Osteoblast (primary cell): ENCODE measurements at regions not wholly inside any gene's neighbourhood (a gene's known extent, or its start where the extent isn't known, plus 50 kb on each side); places are given as distances from the start of the nearest gene placed in this dataset.

Source experiments
- DNase-seq: peaks from one replicate; pipeline ENCODE4 v3.0.0; 2011; ENCODE audit warnings: low spot score, mixed read lengths; ENCODE audit not compliant: insufficient read length; ENCODE audit errors: missing footprints
- H2AFZ ChIP-seq: 2 replicates; pipeline ENCODE4 v1.6.0; 2011; ENCODE audit warnings: mild to moderate bottlenecking, low read length
- H3K27ac ChIP-seq: 2 replicates; pipeline ENCODE4 v1.5.1; 2011; ENCODE audit warnings: mild to moderate bottlenecking, low read depth, low read length, moderate library complexity
- H3K27me3 ChIP-seq: 2 replicates; pipeline ENCODE4 v1.6.0; 2012; ENCODE audit warnings: mild to moderate bottlenecking, control low read depth, inconsistent platforms, low read length, moderate library complexity; ENCODE audit not compliant: insufficient read depth
- H3K36me3 ChIP-seq: 2 replicates; pipeline ENCODE4 v1.5.1; 2011; ENCODE audit warnings: mild to moderate bottlenecking, low read length, control low read depth, moderate library complexity; ENCODE audit not compliant: insufficient read depth
- H3K4me1 ChIP-seq: 2 replicates; pipeline ENCODE4 v1.5.1; 2011; ENCODE audit warnings: mild to moderate bottlenecking, low read length, control low read depth, moderate library complexity; ENCODE audit not compliant: insufficient read depth
- H3K4me2 ChIP-seq: 2 replicates; pipeline ENCODE4 v1.6.0; 2011; ENCODE audit warnings: mild to moderate bottlenecking, low read length; ENCODE audit not compliant: insufficient read depth
- H3K4me3 ChIP-seq: fragments of 200-600 bp; sonication (generic); 3 replicates; pipeline ENCODE4 v1.5.1; 2012; ENCODE audit warnings: mild to moderate bottlenecking, low read length, inconsistent platforms; ENCODE audit not compliant: insufficient read depth
- H3K79me2 ChIP-seq: 2 replicates; pipeline ENCODE4 v1.6.0; 2012; ENCODE audit warnings: mild to moderate bottlenecking, low read length, control low read depth, inconsistent platforms; ENCODE audit not compliant: insufficient read depth
- H3K9me3 ChIP-seq: 2 replicates; pipeline ENCODE4 v1.5.1; 2011; ENCODE audit warnings: low read depth, low read length, control low read depth
- H4K20me1 ChIP-seq: 2 replicates; pipeline ENCODE4 v1.6.0; 2012; ENCODE audit warnings: mild to moderate bottlenecking, low read length, control low read depth; ENCODE audit not compliant: insufficient read depth
- TF ChIP-seq, protein P1 (sequence below): IDR thresholded peaks from 2 replicates; pipeline ENCODE4 v1.5.1; 2011; ENCODE audit warnings: mild to moderate bottlenecking, low read depth, low read length, moderate library complexity; ENCODE audit errors: extremely low read depth

DNA sequence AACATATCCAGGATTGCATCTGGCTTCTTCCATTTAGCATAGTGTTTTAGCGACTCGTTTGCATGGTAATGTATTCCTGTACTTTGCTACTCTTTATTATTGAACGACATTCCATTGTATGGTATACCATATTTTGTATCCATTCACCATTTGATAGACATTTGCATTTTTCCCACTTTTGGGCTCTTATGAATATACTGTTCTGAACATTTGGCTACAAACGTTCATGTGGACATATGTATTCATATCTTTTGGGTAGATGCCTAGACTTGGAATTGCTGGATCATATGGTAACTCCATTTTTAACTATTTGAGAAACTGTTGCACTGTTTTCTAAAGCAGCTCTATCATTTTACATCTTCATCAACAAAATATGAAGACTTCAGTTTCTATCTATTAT is 383.7 kb upstream of the AKR1E2 start:
- Histone ChIP-seq H3K36me3 (no peaks in the 10 kb centered on the region), H3K27ac (no peak overlapping the region), H3K9me3 (peaks cover 5% of the 10 kb centered on the region), H3K79me2 (no peaks in the 10 kb centered on the region), H3K4me3 (no peak overlapping the region), H2AFZ (no peak overlapping the region), H3K4me1 (no peaks in the 10 kb centered on the region), H4K20me1 (no peaks in the 10 kb centered on the region), H3K4me2 (no peak overlapping the region), H3K27me3 (no peaks in the 10 kb centered on the region)
- DNase-seq, result peak; percentile 53
- TF ChIP-seq, protein P1, sequence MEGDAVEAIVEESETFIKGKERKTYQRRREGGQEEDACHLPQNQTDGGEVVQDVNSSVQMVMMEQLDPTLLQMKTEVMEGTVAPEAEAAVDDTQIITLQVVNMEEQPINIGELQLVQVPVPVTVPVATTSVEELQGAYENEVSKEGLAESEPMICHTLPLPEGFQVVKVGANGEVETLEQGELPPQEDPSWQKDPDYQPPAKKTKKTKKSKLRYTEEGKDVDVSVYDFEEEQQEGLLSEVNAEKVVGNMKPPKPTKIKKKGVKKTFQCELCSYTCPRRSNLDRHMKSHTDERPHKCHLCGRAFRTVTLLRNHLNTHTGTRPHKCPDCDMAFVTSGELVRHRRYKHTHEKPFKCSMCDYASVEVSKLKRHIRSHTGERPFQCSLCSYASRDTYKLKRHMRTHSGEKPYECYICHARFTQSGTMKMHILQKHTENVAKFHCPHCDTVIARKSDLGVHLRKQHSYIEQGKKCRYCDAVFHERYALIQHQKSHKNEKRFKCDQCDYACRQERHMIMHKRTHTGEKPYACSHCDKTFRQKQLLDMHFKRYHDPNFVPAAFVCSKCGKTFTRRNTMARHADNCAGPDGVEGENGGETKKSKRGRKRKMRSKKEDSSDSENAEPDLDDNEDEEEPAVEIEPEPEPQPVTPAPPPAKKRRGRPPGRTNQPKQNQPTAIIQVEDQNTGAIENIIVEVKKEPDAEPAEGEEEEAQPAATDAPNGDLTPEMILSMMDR, result no peak

DNA sequence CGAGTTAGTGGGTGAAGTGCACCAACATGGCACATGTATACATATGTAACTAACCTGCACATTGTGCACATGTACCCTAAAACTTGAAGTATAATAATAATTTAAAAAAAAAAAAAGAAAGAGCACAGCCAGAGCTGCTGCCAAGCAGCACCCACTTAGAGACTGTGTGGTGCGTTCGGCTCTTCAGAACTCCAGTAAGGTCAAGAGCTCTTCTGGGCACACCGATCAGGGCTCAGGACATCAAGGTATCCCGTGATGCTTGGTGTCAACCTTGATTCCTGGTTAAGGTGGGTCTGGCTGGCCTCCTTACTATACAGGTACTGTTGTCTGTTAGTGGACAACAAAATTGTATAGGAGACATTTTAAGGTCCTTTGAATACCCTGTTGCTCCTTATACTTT is 385.7 kb upstream of the AKR1E2 start:
- Histone ChIP-seq H3K4me2 (no peak overlapping the region), H3K9me3 (peaks cover 5% of the 10 kb centered on the region), H3K27ac (no peak overlapping the region), H3K4me1 (no peaks in the 10 kb centered on the region), H2AFZ (no peak overlapping the region), H3K27me3 (no peaks in the 10 kb centered on the region), H4K20me1 (no peaks in the 10 kb centered on the region), H3K36me3 (no peaks in the 10 kb centered on the region), H3K79me2 (no peaks in the 10 kb centered on the region), H3K4me3 (no peak overlapping the region)
- DNase-seq, result no peak
- TF ChIP-seq, protein P1, result no peak

DNA sequence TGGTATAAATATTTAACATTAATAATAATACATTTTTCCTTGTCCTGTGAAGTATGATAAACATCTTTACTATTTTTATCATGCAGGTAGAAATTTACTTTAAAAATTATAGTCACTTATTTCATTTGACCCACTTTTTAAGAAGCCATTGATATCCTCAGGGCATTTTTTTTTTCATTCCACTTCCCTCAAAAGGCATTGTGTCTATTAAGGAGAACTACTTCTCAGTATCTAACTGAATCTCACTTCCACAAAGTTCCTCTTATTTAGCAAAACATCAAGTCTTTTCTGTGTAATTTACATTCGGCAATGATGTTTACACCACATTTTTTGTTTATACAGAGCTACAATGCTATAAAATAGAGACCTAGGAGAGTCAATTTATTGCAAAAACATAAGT is 388.2 kb upstream of the AKR1E2 start:
- Histone ChIP-seq H3K27ac (no peak overlapping the region), H3K36me3 (no peaks in the 10 kb centered on the region), H3K9me3 (peaks cover 2% of the 10 kb centered on the region), H2AFZ (no peak overlapping the region), H4K20me1 (no peaks in the 10 kb centered on the region), H3K4me1 (no peaks in the 10 kb centered on the region), H3K4me2 (no peak overlapping the region), H3K27me3 (no peaks in the 10 kb centered on the region), H3K4me3 (no peak overlapping the region), H3K79me2 (no peaks in the 10 kb centered on the region)
- TF ChIP-seq, protein P1, result no peak
- no peak for DNase-seq

DNA sequence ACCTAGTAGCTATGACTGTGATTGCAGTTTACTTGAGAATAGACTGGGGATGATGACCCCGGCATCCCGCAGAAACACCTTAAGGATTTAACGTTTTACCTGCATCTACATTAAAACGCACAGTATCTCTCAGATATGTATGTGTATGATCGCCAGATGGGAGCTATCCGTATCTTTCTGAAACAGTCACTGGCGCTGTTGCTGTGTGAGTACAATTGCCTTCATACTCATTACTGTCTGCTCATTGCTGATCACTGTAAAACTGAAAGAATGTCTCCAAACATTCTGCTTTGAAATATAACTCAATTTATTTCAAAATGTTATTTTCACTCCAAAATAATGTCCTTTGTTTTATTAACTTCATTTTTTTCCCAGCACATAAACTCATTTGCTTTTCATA is 388.9 kb upstream of the AKR1E2 start:
- no peaks in the 10 kb centered on the region for H3K79me2 ChIP-seq
- no peak overlapping the region for H3K4me3 ChIP-seq
- DNase-seq, result no peak
- H3K9me3 ChIP-seq, result peaks cover 1% of the 10 kb centered on the region
- H3K27ac ChIP-seq, result no peak overlapping the region
- no peaks in the 10 kb centered on the region for H4K20me1 ChIP-seq
- no peaks in the 10 kb centered on the region for H3K27me3 ChIP-seq
- no peak overlapping the region for H3K4me2 ChIP-seq
- H3K4me1 ChIP-seq, result no peaks in the 10 kb centered on the region
- H3K36me3 ChIP-seq, result no peaks in the 10 kb centered on the region
- TF ChIP-seq, protein P1, result no peak
- H2AFZ ChIP-seq, result no peak overlapping the region
